ENCODE measurements at regions not wholly inside any gene's neighbourhood (a gene's known extent, or its start where the extent isn't known, plus 50 kb on each side); places are given as distances from the start of the nearest gene placed in this dataset.

DNA sequence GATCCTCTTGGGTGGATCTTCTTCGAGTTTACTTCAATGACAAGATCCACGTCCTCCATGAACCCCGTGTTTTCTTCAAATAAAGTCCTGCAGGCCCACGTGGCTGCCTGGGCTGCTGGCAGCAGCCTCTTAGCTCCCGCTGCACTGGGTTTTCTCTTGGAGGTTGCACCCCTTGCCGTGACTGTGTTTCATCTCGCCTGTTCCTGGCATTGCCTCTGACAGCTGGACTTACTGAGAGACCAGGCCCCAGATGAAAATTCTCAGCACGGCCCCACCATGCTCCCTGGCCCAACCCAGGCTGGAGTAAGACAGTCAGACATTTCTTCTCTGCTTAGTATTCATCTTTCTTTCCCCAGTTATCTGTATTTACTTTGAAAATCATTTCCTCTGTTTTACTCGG is 274.8 kb upstream of the RUNX1 start:
- no peak overlapping the region for H3K4me3 ChIP-seq (ENCODE audit: low read length)
- H3K9ac ChIP-seq (ENCODE audit: low read length) = peak overlapping the region; percentile 85
- no peaks in the 10 kb centered on the region for H3K27me3 ChIP-seq (replicated peaks; ENCODE audit: control insufficient read depth, insufficient read depth, low read length)
- no peaks in the 10 kb centered on the region for H3K9me3 ChIP-seq (ENCODE audit: control insufficient read depth, low read length)
- DNase-seq (ENCODE audit: low read depth) = peak; percentile 81
- no peaks in the 10 kb centered on the region for H3K36me3 ChIP-seq (ENCODE audit: control insufficient read depth, insufficient read depth, low read length, severe bottlenecking)
- H3K4me1 ChIP-seq (ENCODE audit: control insufficient read depth, insufficient read depth, low read length) = peaks cover 31% of the 10 kb centered on the region

DNA sequence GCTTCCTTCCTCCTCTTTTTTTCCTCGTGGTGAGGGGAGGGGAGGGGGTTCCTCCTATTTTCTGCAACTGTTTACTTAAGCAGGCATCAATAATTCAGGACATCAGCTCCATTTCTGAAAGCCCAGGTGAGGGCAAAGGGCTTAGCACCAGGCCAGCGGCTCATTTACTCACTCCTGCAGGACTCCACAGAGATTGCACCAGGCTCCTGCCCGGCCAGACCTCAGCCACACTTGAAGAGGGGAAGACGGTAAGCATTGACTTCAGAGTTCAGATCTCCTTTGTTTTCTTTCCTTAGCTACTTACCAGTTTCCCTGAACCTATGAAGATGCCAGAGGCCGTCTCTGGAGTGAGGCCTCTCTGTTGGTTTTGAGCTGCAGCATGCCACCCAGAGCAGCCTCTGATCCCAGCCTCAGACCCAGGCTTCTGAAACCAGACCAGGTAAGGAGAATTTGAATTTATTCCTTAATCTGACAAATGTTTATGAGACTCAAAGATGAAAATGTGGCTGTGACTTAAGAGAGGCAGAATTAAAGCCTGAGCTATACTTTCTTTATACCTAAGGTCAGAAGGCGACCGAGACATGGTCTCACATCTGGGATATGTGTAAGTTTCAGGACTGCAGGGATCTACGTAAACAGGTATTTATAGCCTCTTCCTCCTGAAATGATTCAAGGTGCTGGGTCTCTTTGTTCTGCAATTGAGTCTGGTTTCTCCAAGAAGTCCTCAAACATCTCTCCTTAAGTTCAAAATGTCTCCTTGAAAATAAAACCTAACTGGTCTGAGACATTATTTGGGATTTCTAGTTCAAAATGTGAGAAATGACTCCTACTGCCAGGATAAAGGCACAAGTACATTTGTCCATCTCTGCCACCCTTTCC is 272.5 kb upstream of the RUNX1 start:
- no peaks in the 10 kb centered on the region for H3K9me3 ChIP-seq (ENCODE audit: control insufficient read depth, low read length)
- DNase-seq (ENCODE audit: low read depth) = no peak
- H3K4me3 ChIP-seq (ENCODE audit: low read length) = no peak overlapping the region
- H3K36me3 ChIP-seq (ENCODE audit: control insufficient read depth, insufficient read depth, low read length, severe bottlenecking) = no peaks in the 10 kb centered on the region
- peaks cover 31% of the 10 kb centered on the region for H3K4me1 ChIP-seq (ENCODE audit: control insufficient read depth, insufficient read depth, low read length)
- H3K9ac ChIP-seq (ENCODE audit: low read length) = no peak overlapping the region
- H3K27me3 ChIP-seq (replicated peaks; ENCODE audit: control insufficient read depth, insufficient read depth, low read length) = no peaks in the 10 kb centered on the region

DNA sequence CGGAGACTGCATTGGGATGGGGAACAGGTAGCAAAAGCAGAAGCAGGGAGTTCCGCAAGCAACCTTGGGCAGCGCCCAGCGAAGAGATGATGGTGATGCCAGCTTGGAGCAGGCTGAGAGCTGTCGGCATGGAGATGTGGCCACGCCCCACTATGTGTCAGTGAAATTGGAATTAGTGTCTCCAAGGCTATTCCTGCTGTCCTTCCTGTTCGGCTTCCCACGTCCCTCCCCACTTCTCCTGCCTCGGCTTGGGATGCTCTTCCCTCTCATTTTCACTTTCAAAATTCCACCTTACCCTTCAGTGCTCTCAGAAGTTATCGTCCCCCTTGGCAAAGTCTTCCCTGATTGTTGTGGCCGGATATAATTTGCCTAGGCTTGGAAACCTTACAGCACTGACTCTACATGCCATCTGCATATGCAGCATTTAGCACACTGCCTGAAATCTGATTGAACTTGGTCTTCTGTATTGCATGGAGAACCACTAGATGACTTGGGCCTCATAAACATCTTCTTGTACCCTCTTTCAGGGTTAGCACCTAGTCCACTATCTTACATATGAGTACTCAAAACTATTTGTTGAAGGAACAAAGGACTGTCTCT is 270.7 kb upstream of the RUNX1 start:
- no peaks in the 10 kb centered on the region for H3K36me3 ChIP-seq (ENCODE audit: control insufficient read depth, insufficient read depth, low read length, severe bottlenecking)
- H3K27me3 ChIP-seq (replicated peaks; ENCODE audit: control insufficient read depth, insufficient read depth, low read length) = no peaks in the 10 kb centered on the region
- no peak overlapping the region for H3K9ac ChIP-seq (ENCODE audit: low read length)
- DNase-seq (ENCODE audit: low read depth) = no peak
- H3K9me3 ChIP-seq (ENCODE audit: control insufficient read depth, low read length) = no peaks in the 10 kb centered on the region
- no peak overlapping the region for H3K4me3 ChIP-seq (ENCODE audit: low read length)
- H3K4me1 ChIP-seq (ENCODE audit: control insufficient read depth, insufficient read depth, low read length) = peaks cover 15% of the 10 kb centered on the region

DNA sequence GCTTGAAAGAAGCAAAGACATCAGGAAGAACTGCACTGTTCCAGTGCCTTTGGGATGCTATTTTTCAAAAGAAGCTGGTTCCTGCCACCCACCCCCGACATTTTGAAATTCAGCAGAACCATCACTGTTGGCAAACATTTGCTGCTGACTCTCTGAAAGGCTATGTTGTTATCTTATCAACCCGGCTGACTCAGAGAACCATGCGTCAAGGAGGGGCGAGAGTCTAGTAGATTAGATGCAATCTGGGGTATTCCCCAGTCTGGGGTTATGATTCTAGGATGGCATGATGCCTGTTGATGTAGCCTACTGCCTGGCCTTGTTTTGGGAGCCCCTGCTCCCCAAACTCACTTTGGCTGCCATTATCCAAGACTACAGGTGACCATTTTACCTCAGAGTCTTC is 267.8 kb upstream of the RUNX1 start:
- no peak overlapping the region for H3K4me3 ChIP-seq (ENCODE audit: low read length)
- H3K4me1 ChIP-seq (ENCODE audit: control insufficient read depth, insufficient read depth, low read length) = peaks cover 4% of the 10 kb centered on the region
- H3K9me3 ChIP-seq (ENCODE audit: control insufficient read depth, low read length) = no peaks in the 10 kb centered on the region
- no peaks in the 10 kb centered on the region for H3K36me3 ChIP-seq (ENCODE audit: control insufficient read depth, insufficient read depth, low read length, severe bottlenecking)
- DNase-seq (ENCODE audit: low read depth) = peak; percentile 22
- H3K9ac ChIP-seq (ENCODE audit: low read length) = no peak overlapping the region
- no peaks in the 10 kb centered on the region for H3K27me3 ChIP-seq (replicated peaks; ENCODE audit: control insufficient read depth, insufficient read depth, low read length)

DNA sequence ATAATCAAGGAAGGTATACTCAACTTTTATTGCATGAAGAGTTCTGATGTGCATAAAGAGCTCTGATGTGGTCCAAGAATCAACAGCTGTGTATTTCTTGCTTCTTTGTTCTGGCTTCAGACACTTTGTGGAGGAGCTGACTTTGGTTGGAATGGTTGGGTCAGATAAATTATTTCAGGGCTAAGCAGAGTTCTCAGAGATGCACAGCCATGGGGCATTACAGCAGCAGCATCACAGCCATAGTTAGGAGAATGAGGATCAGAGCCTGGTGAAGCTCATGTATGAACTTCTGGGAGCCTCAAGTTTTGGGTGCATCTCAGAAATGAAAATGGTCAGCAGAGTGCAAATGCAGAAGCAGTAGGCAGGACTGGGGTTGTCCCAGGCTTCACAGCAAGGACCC is 267.4 kb upstream of the RUNX1 start:
- no peak for DNase-seq (ENCODE audit: low read depth)
- no peak overlapping the region for H3K4me3 ChIP-seq (ENCODE audit: low read length)
- H3K4me1 ChIP-seq (ENCODE audit: control insufficient read depth, insufficient read depth, low read length) = peaks cover 4% of the 10 kb centered on the region
- H3K36me3 ChIP-seq (ENCODE audit: control insufficient read depth, insufficient read depth, low read length, severe bottlenecking) = no peaks in the 10 kb centered on the region
- H3K9ac ChIP-seq (ENCODE audit: low read length) = no peak overlapping the region
- no peaks in the 10 kb centered on the region for H3K27me3 ChIP-seq (replicated peaks; ENCODE audit: control insufficient read depth, insufficient read depth, low read length)
- no peaks in the 10 kb centered on the region for H3K9me3 ChIP-seq (ENCODE audit: control insufficient read depth, low read length)

DNA sequence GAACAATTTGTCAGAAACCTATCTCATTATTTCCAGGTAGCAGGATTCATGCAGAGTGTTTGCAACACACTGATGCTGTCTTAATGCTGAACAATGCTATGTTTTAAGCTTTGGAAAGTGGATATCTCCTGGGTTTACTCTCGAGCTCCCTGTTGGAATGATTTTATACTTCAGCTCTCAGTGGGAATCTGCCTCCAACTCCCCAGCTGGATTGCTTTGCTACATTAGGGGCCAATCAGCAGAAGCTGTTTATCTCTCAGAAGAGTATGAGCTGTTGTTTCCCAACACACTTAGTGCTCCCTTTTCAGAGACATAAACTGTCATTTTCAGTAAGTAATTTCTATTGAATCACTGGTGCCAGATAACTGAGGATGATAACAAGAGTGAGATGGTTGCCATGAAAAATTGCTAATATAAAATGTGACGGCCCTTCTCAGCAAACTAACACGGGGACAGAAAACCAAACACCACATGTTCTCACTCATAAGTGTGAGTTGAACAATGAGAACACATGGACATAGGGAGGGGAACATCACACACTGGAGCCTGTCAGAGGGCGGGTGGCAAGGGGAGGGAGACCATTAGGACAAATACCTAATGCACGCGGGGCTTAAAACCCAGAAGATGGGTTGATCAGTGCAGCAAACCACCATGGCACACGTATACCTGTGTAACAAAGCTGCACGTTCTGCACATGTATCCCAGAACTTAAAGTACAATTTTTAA is 265.9 kb upstream of the RUNX1 start:
- H3K4me1 ChIP-seq (ENCODE audit: control insufficient read depth, insufficient read depth, low read length) = peaks cover 4% of the 10 kb centered on the region
- no peak for DNase-seq (ENCODE audit: low read depth)

DNA sequence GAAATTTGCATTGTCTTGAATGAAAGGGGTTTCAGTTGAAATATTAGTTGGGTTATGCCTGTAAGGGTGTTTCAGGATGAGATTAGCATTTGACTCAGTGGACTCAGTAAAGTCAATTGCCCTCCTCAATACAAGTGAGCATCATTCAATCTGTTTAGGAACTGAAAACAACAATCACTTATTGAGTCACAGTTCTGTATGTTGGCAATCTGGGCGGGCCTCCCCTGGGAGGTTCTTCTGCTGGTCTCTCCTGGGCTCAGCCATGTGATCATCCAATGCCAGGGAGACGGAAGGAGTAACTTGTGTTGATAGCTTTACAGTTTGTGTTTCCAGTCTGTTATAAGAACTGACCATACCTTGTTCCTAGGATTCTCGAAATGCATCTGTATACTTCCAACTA is 262.9 kb upstream of the RUNX1 start:
- Histone ChIP-seq H3K9me3 (ENCODE audit: control insufficient read depth, low read length) (no peaks in the 10 kb centered on the region), H3K36me3 (ENCODE audit: control insufficient read depth, insufficient read depth, low read length, severe bottlenecking) (no peaks in the 10 kb centered on the region), H3K4me3 (ENCODE audit: low read length) (no peak overlapping the region), H3K4me1 (ENCODE audit: control insufficient read depth, insufficient read depth, low read length) (peaks cover 4% of the 10 kb centered on the region), H3K27me3 (replicated peaks; ENCODE audit: control insufficient read depth, insufficient read depth, low read length) (no peaks in the 10 kb centered on the region), H3K9ac (ENCODE audit: low read length) (no peak overlapping the region)
- DNase-seq (ENCODE audit: low read depth) = no peak

More for the DNA sequence above, 265.9 kb upstream of the RUNX1 start:
- H3K27me3 ChIP-seq (replicated peaks; ENCODE audit: control insufficient read depth, insufficient read depth, low read length) = no peaks in the 10 kb centered on the region
- H3K36me3 ChIP-seq (ENCODE audit: control insufficient read depth, insufficient read depth, low read length, severe bottlenecking) = no peaks in the 10 kb centered on the region
- H3K9ac ChIP-seq (ENCODE audit: low read length) = peak overlapping the region; percentile 10
- no peak overlapping the region for H3K4me3 ChIP-seq (ENCODE audit: low read length)
- H3K9me3 ChIP-seq (ENCODE audit: control insufficient read depth, low read length) = no peaks in the 10 kb centered on the region

DNA sequence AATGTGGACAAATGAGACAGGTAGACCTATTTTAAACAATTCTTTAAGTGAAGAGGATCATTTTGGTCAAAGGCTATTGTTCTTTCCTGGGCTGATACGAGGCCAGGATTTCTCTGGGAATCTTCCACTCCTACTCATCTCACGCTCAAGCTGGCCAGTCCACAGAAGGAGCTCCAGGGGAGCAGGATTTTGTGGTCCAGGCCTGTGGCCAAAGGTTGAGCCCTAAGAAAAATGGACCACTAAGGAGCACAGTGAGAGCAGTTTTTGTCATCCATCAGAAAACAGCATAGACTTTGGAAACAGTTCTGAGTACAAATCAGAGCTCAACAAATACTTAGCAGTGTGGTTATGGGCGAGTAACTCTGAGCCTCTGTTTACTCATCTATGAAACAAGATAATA is 260.2 kb upstream of the RUNX1 start:
- H3K4me3 ChIP-seq (ENCODE audit: low read length) = no peak overlapping the region
- no peaks in the 10 kb centered on the region for H3K36me3 ChIP-seq (ENCODE audit: control insufficient read depth, insufficient read depth, low read length, severe bottlenecking)
- no peak overlapping the region for H3K9ac ChIP-seq (ENCODE audit: low read length)
- no peak for DNase-seq (ENCODE audit: low read depth)
- no peaks in the 10 kb centered on the region for H3K9me3 ChIP-seq (ENCODE audit: control insufficient read depth, low read length)
- no peaks in the 10 kb centered on the region for H3K4me1 ChIP-seq (ENCODE audit: control insufficient read depth, insufficient read depth, low read length)
- H3K27me3 ChIP-seq (replicated peaks; ENCODE audit: control insufficient read depth, insufficient read depth, low read length) = no peaks in the 10 kb centered on the region

DNA sequence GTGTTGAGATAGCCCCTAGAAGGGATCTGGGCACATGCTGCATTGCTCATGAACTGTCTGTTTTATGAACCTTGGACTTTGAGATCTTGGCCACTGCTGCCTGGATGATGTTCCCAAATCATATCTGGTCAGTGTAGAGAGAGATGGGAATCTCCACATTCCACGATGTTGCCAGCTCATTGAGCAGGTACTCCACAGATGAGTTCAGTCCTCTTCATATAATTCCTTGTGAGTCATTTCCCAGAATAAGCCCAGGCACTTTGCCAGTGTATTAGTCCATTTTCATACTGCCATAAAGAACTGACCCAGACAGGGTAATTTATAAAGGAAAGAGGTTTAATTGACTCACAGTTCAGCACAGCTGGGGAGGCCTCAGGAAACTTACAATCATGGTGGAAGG is 254.0 kb upstream of the RUNX1 start:
- H3K4me1 ChIP-seq (ENCODE audit: control insufficient read depth, insufficient read depth, low read length) = peaks cover 5% of the 10 kb centered on the region
- peaks cover 9% of the 10 kb centered on the region for H3K9me3 ChIP-seq (ENCODE audit: control insufficient read depth, low read length)
- H3K4me3 ChIP-seq (ENCODE audit: low read length) = no peak overlapping the region
- H3K9ac ChIP-seq (ENCODE audit: low read length) = no peak overlapping the region
- peak; percentile 79 for DNase-seq (ENCODE audit: low read depth)
- no peaks in the 10 kb centered on the region for H3K36me3 ChIP-seq (ENCODE audit: control insufficient read depth, insufficient read depth, low read length, severe bottlenecking)
- no peaks in the 10 kb centered on the region for H3K27me3 ChIP-seq (replicated peaks; ENCODE audit: control insufficient read depth, insufficient read depth, low read length)

DNA sequence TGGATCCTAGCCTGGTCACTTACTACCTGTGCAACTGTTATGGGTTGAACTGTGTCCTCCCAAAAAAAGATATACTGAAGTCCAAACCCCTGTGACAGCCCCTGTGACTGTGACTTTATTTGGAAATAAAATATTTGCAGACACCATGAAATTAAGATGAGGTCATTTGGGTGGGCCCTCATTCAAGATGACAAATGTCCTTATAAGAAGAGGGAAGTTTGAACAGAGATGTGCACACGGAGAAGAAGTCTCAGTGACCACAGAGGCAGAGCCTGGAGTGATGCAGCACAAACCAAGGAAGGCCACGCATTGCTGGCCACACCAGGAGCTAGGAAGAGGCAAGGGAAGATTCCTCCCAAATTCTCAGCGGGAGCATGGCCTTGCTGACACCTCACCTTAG is 249.7 kb upstream of the RUNX1 start:
- Histone ChIP-seq H3K27me3 (replicated peaks; ENCODE audit: control insufficient read depth, insufficient read depth, low read length) (no peaks in the 10 kb centered on the region), H3K9ac (ENCODE audit: low read length) (no peak overlapping the region), H3K36me3 (ENCODE audit: control insufficient read depth, insufficient read depth, low read length, severe bottlenecking) (no peaks in the 10 kb centered on the region), H3K4me3 (ENCODE audit: low read length) (no peak overlapping the region), H3K9me3 (ENCODE audit: control insufficient read depth, low read length) (peaks cover 9% of the 10 kb centered on the region), H3K4me1 (ENCODE audit: control insufficient read depth, insufficient read depth, low read length) (peaks cover 5% of the 10 kb centered on the region)
- no peak for DNase-seq (ENCODE audit: low read depth)

DNA sequence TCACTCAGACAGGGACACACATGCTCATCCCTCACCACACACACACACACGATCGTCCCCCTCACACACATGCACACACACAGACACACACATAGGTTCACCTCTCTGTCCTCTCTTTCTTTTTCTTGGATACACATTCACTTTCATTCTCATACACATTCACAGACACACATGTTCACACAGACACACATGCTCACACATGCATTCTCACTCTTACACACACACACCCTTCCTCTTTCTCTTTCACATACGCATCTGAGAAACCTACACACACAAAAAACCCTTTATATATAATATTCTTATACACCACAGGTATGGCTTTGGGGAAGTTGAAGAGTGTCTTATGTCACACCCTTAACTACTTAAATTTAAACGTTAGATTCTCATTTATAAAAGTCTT is 248.6 kb upstream of the RUNX1 start:
- H3K36me3 ChIP-seq (ENCODE audit: control insufficient read depth, insufficient read depth, low read length, severe bottlenecking) = no peaks in the 10 kb centered on the region
- H3K9me3 ChIP-seq (ENCODE audit: control insufficient read depth, low read length) = peaks cover 6% of the 10 kb centered on the region
- no peak overlapping the region for H3K4me3 ChIP-seq (ENCODE audit: low read length)
- no peak for DNase-seq (ENCODE audit: low read depth)
- H3K4me1 ChIP-seq (ENCODE audit: control insufficient read depth, insufficient read depth, low read length) = peaks cover under 1% of the 10 kb centered on the region
- H3K27me3 ChIP-seq (replicated peaks; ENCODE audit: control insufficient read depth, insufficient read depth, low read length) = no peaks in the 10 kb centered on the region
- H3K9ac ChIP-seq (ENCODE audit: low read length) = no peak overlapping the region
